ENCODE measurements at regions not wholly inside any gene's neighbourhood (a gene's known extent, or its start where the extent isn't known, plus 50 kb on each side); places are given as distances from the start of the nearest gene placed in this dataset.

DNA sequence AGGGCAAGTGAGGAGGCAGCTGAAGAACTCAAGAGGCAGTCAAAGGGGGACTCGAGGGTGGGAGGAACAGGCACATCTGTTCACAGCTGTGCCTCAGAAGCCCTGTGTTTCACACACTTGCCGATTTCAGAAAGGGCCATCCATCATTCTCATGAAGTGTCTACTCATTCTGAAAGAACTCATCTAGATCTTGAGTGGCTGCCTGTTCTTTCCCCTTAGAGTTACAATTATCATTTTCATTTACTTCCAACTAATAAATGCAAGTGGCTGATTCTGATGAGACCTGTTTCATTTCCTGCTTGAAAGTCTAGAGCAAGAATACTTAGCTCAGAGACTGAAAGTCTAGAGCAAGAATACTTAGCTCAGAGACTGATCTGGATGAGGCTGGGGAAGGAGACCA, 1145.1 kb downstream of the UQCRFS1 start:
- Histone ChIP-seq H3K9me1 (replicated peaks; ENCODE audit: control insufficient read depth, extremely low read depth, insufficient read depth, low read length) (no peaks in the 10 kb centered on the region), H3K9me3 (replicated peaks; ENCODE audit: control insufficient read depth, insufficient read depth, low read length) (peaks cover 6% of the 10 kb centered on the region), H3K4me1 (ENCODE audit: control insufficient read depth, extremely low read depth, insufficient read depth, low read length) (no peaks in the 10 kb centered on the region), H2AFZ (ENCODE audit: low read depth, low read length) (no peak overlapping the region), H3K9ac (replicated peaks; ENCODE audit: extremely low read depth, insufficient read depth, low read length) (no peak overlapping the region), H4K20me1 (replicated peaks; ENCODE audit: control insufficient read depth, extremely low read depth, insufficient read depth, low read length) (no peaks in the 10 kb centered on the region), H3K79me2 (ENCODE audit: control insufficient read depth, insufficient read depth, low read length) (no peaks in the 10 kb centered on the region), H3K4me3 (replicated peaks in 1 of 3; ENCODE audit: insufficient read depth in 1 of 3, low read depth in 1 of 3, low read length in 3 of 3) (no peak overlapping the region), H3K4me2 (ENCODE audit: insufficient read depth, low read length) (no peak overlapping the region), H3K27me3 (ENCODE audit: control insufficient read depth in 2 of 2, insufficient read depth in 2 of 2, low read length in 2 of 2) (no peaks in the 10 kb centered on the region), H3K27ac (ENCODE audit: insufficient read depth, low read depth, low read length) (no peak overlapping the region), H3K36me3 (ENCODE audit: control insufficient read depth in 2 of 2, extremely low read depth in 1 of 2, insufficient read depth in 2 of 2, low read length in 2 of 2) (no peaks in the 10 kb centered on the region)
- dilution Hi-C loops (cut with MboI; ENCODE audit: extremely low pct_ligation_motif_present, low sequenced_read_pairs) (no loop called here), intact Hi-C loops (cut with micrococcal nuclease) (no loop called here)
- no TSS peak for BruUV-seq (replicated peaks)
- no peak for FAIRE-seq
- CTCF ChIA-PET = no interaction called here
- TF ChIP-seq JUN (IDR thresholded peaks at IDR 0.05; ENCODE audit: borderline replicate concordance, insufficient read depth, insufficient read length, low read depth) = no peak
- TF ChIP-seq, protein P1, sequence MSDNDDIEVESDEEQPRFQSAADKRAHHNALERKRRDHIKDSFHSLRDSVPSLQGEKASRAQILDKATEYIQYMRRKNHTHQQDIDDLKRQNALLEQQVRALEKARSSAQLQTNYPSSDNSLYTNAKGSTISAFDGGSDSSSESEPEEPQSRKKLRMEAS (IDR thresholded peaks at IDR 0.05; ENCODE audit: insufficient read depth, insufficient read length) = no peak
- TF ChIP-seq FOS (IDR thresholded peaks at IDR 0.05; ENCODE audit: borderline replicate concordance, insufficient read depth, low read length) = no peak
- TF ChIP-seq POLR2AphosphoS5 (IDR thresholded peaks at IDR 0.05; ENCODE audit: insufficient read depth, low read depth, low read length) = no peak
- no peak for TF ChIP-seq GATA2 (IDR thresholded peaks at IDR 0.05; ENCODE audit: insufficient read depth, insufficient read length, low read depth, low read length)
- no peak for TF ChIP-seq EZH2 (IDR thresholded peaks at IDR 0.05; ENCODE audit: borderline replicate concordance, low read depth, low read length, severe bottlenecking)
- TF ChIP-seq POLR2A (IDR thresholded peaks at IDR 0.05; ENCODE audit: low read depth, low read length) = no peak
- TF ChIP-seq MYC (IDR thresholded peaks at IDR 0.05; ENCODE audit: low read depth, low read length) = no peak
- TF ChIP-seq, protein P2, sequence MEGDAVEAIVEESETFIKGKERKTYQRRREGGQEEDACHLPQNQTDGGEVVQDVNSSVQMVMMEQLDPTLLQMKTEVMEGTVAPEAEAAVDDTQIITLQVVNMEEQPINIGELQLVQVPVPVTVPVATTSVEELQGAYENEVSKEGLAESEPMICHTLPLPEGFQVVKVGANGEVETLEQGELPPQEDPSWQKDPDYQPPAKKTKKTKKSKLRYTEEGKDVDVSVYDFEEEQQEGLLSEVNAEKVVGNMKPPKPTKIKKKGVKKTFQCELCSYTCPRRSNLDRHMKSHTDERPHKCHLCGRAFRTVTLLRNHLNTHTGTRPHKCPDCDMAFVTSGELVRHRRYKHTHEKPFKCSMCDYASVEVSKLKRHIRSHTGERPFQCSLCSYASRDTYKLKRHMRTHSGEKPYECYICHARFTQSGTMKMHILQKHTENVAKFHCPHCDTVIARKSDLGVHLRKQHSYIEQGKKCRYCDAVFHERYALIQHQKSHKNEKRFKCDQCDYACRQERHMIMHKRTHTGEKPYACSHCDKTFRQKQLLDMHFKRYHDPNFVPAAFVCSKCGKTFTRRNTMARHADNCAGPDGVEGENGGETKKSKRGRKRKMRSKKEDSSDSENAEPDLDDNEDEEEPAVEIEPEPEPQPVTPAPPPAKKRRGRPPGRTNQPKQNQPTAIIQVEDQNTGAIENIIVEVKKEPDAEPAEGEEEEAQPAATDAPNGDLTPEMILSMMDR (IDR thresholded peaks at IDR 0.05; ENCODE audit: extremely low read depth in 1 of 2, insufficient read depth in 1 of 2, low read depth in 1 of 2, low read length in 2 of 2) = no peak
- POLR2A ChIA-PET = no interaction called here
- no peak for DNase-seq (ENCODE audit: low read depth, low spot score)

Data from endothelial cell of umbilical vein (primary cell).